ENCODE measurements at regions not wholly inside any gene's neighbourhood (a gene's known extent, or its start where the extent isn't known, plus 50 kb on each side); places are given as distances from the start of the nearest gene placed in this dataset.

DNA sequence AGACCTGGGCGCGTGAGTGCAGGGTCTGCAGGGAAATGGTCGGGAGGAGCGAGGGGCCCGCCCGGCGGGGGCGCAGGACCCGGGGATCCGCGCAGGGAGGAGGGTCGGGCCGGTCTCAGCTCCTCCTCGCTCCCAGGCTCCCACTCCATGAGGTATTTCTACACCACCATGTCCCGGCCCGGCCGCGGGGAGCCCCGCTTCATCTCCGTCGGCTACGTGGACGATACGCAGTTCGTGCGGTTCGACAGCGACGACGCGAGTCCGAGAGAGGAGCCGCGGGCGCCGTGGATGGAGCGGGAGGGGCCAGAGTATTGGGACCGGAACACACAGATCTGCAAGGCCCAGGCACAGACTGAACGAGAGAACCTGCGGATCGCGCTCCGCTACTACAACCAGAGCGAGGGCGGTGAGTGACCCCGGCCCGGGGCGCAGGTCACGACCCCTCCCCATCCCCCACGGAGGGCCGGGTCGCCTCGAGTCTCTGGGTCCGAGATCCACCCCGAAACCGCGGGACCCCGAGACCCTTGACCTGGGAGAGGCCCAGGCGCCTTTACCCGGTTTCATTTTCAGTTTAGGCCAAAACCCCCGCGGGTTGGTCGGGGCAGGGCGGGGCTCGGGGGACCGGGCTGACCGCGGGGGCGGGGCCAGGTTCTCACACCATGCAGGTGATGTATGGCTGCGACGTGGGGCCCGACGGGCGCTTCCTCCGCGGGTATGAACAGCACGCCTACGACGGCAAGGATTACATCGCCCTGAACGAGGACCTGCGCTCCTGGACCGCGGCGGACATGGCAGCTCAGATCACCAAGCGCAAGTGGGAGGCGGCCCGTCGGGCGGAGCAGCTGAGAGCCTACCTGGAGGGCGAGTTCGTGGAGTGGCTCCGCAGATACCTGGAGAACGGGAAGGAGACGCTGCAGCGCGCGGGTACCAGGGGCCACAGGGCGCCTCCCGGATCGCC lies 54.2 kb upstream of the HLA-A start:
- in situ Hi-C loops (cut with MboI; ENCODE audit: low sequenced_read_pairs), result no loop called here
- POLR2A ChIA-PET (ENCODE audit: unreplicated experiment), result no interaction called here
- no peak overlapping the region for H2AK9ac ChIP-seq (replicated peaks; ENCODE audit: low read depth, low read length, poor library complexity)
- no peaks in the 10 kb centered on the region for H3K79me1 ChIP-seq (ENCODE audit: low read depth in 1 of 2, low read length in 2 of 2)
- H4K20me1 ChIP-seq (ENCODE audit: insufficient read depth, low read length), result no peaks in the 10 kb centered on the region
- H3K23ac ChIP-seq (ENCODE audit: low read depth, low read length), result no peak overlapping the region
- peak overlapping the region; percentile 14; the same call in 1 of the 2 replicates for H3K14ac ChIP-seq (replicated peaks; ENCODE audit: low read depth, low read length)
- H3K56ac ChIP-seq (ENCODE audit: extremely low read depth, insufficient read depth, low read length), result no peak overlapping the region
- DNase-seq (peak; percentile 11), ATAC-seq (ENCODE audit: low read depth) (peak; percentile 83)
- peak overlapping the region; percentile 84 for H3K4me2 ChIP-seq (ENCODE audit: low read depth, low read length)
- intact Hi-C loops (cut with micrococcal nuclease), result loop anchor here (1.0 kb wide), 1 partner anchor 54 kb away; the partner anchor contains the start of gene HLA-A
- CTCF ChIA-PET, result no interaction called here
- no peaks in the 10 kb centered on the region for H3K4me1 ChIP-seq (ENCODE audit: control insufficient read depth, insufficient read depth, low read length)
- H4K5ac ChIP-seq (ENCODE audit: low read depth, low read length), result peak overlapping the region; percentile 90
- H3K36me3 ChIP-seq (ENCODE audit: control insufficient read depth, insufficient read depth, low read length), result no peaks in the 10 kb centered on the region
- peak overlapping the region; percentile 86 for H3K9ac ChIP-seq (ENCODE audit: low read depth, low read length)
- dilution Hi-C loops (cut with HindIII; ENCODE audit: low sequenced_read_pairs, unreplicated experiment), result no loop called here
- H2BK120ac ChIP-seq (ENCODE audit: low read depth, low read length), result no peak overlapping the region
- peak overlapping the region; percentile 84 to 92; a peak in 3 of 4 replicates for H4K8ac ChIP-seq (ENCODE audit: low read depth in 2 of 2, low read length in 2 of 2)
- 0% methylated on average over 17 of the region's 101 CpGs; no CpG with 5 or more reads in 1 of the 2 experiments for WGBS, 2 experiments (ENCODE audit: extremely low coverage in 2 of 2, insufficient read length in 1 of 2)
- H2AK5ac ChIP-seq (ENCODE audit: low read depth, low read length), result no peak overlapping the region
- no peak overlapping the region; the same call in 1 of the 2 replicates for H3K18ac ChIP-seq (ENCODE audit: low read depth, low read length)
- H3K9me3 ChIP-seq (ENCODE audit: control insufficient read depth, insufficient read depth, low read length), result no peaks in the 10 kb centered on the region
- peaks cover 5% of the 10 kb centered on the region for H3K27me3 ChIP-seq (ENCODE audit: control insufficient read depth, insufficient read depth, low read length)
- H3K4me3 ChIP-seq (ENCODE audit: insufficient read depth, low read depth, low read length), result peak overlapping the region; percentile 91
- H3K9me1 ChIP-seq (ENCODE audit: insufficient read depth, low read length), result no peaks in the 10 kb centered on the region
- peak overlapping the region; percentile 60 for H3K27ac ChIP-seq (ENCODE audit: insufficient read depth, low read length)
- no peak overlapping the region; the same call in none of the 2 replicates for H3K4ac ChIP-seq (ENCODE audit: low read depth, low read length)
- H2BK15ac ChIP-seq (ENCODE audit: low read depth, low read length), result no peak overlapping the region
- no TSS peak for BruUV-seq (replicated peaks)
- no peak overlapping the region for H2BK5ac ChIP-seq (ENCODE audit: low read depth, low read length, poor library complexity, severe bottlenecking)
- H2BK20ac ChIP-seq (ENCODE audit: low read depth, low read length), result no peak overlapping the region
- peak overlapping the region; percentile 92 for H2AFZ ChIP-seq (replicated peaks; ENCODE audit: low read length, poor library complexity)
- peak overlapping the region; percentile 55; the same call in 1 of the 2 replicates for H4K91ac ChIP-seq (ENCODE audit: insufficient read depth, low read depth, low read length)
- TF ChIP-seq, protein P1, sequence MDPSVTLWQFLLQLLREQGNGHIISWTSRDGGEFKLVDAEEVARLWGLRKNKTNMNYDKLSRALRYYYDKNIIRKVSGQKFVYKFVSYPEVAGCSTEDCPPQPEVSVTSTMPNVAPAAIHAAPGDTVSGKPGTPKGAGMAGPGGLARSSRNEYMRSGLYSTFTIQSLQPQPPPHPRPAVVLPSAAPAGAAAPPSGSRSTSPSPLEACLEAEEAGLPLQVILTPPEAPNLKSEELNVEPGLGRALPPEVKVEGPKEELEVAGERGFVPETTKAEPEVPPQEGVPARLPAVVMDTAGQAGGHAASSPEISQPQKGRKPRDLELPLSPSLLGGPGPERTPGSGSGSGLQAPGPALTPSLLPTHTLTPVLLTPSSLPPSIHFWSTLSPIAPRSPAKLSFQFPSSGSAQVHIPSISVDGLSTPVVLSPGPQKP (IDR thresholded peaks at IDR 0.05; ENCODE audit: borderline replicate concordance, low read depth, low read length), result no peak
- TF ChIP-seq CEBPB (IDR thresholded peaks at IDR 0.05; ENCODE audit: low read depth, low read length) (no peak), MAZ (IDR thresholded peaks at IDR 0.05; ENCODE audit: borderline replicate concordance, low read depth, low read length) (no peak), POLR2A (IDR thresholded peaks at IDR 0.05; ENCODE audit: low read depth, low read length) (no peak), RFX5 (IDR thresholded peaks at IDR 0.05; ENCODE audit: low read depth, low read length) (no peak), FOS (IDR thresholded peaks at IDR 0.05; ENCODE audit: low read depth, low read length) (no peak), MAFK (IDR thresholded peaks at IDR 0.05; ENCODE audit: low read depth, low read length) (no peak), CHD1 (IDR thresholded peaks at IDR 0.05; ENCODE audit: low read depth, low read length) (no peak), BHLHE40 (IDR thresholded peaks at IDR 0.05; ENCODE audit: low read depth, low read length) (no peak), SMC3 (IDR thresholded peaks at IDR 0.05; ENCODE audit: low read depth, low read length) (no peak), MXI1 (IDR thresholded peaks at IDR 0.05; ENCODE audit: borderline replicate concordance, low read depth, low read length) (no peak), RAD21 (IDR thresholded peaks at IDR 0.05; ENCODE audit: low read length) (no peak)
- TF ChIP-seq, protein P2, sequence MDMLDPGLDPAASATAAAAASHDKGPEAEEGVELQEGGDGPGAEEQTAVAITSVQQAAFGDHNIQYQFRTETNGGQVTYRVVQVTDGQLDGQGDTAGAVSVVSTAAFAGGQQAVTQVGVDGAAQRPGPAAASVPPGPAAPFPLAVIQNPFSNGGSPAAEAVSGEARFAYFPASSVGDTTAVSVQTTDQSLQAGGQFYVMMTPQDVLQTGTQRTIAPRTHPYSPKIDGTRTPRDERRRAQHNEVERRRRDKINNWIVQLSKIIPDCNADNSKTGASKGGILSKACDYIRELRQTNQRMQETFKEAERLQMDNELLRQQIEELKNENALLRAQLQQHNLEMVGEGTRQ (IDR thresholded peaks at IDR 0.05; ENCODE audit: low read depth, low read length), result no peak
- TF ChIP-seq, protein P3, sequence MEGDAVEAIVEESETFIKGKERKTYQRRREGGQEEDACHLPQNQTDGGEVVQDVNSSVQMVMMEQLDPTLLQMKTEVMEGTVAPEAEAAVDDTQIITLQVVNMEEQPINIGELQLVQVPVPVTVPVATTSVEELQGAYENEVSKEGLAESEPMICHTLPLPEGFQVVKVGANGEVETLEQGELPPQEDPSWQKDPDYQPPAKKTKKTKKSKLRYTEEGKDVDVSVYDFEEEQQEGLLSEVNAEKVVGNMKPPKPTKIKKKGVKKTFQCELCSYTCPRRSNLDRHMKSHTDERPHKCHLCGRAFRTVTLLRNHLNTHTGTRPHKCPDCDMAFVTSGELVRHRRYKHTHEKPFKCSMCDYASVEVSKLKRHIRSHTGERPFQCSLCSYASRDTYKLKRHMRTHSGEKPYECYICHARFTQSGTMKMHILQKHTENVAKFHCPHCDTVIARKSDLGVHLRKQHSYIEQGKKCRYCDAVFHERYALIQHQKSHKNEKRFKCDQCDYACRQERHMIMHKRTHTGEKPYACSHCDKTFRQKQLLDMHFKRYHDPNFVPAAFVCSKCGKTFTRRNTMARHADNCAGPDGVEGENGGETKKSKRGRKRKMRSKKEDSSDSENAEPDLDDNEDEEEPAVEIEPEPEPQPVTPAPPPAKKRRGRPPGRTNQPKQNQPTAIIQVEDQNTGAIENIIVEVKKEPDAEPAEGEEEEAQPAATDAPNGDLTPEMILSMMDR (conservative IDR thresholded peaks at IDR 0.05; ENCODE audit: low read depth, low read length), result no peak
